AG04450 (cell line): ENCODE measurements at regions not wholly inside any gene's neighbourhood (a gene's known extent, or its start where the extent isn't known, plus 50 kb on each side); places are given as distances from the start of the nearest gene placed in this dataset.

ENCODE experiments used
- CTCF ChIA-PET: fragments of 300-600, 350-600 bp; formaldehyde crosslinking; extraction: SDS; loops from one replicate; lab custom pipeline; 2022; ENCODE audit warnings: antibody characterized with exemption, inconsistent platforms; lab: Charles Lee
- POLR2A ChIA-PET: fragments of 350-600 bp; formaldehyde crosslinking; extraction: SDS; loops from one replicate; lab custom pipeline; 2021; ENCODE audit warnings: antibody characterized with exemption, inconsistent platforms; lab: Yijun Ruan, JAX
- DNase-seq: peaks from one replicate; pipeline ENCODE4 v3.0.0-alpha.2; 2011; ENCODE audit warnings: low read depth, low spot score
- H3K27ac ChIP-seq: one replicate; pipeline ENCODE4 v1.5.1; 2012; ENCODE audit warnings: low read depth, low read length, control low read depth
- H3K27me3 ChIP-seq: one replicate; pipeline ENCODE4 v1.6.0; 2012; ENCODE audit warnings: low read length; ENCODE audit not compliant: control insufficient read depth, insufficient read depth
- H3K4me3 ChIP-seq: 2 replicates; pipeline ENCODE4 v1.5.1; 2011; ENCODE audit warnings: mild to moderate bottlenecking, low read depth, low read length, control low read depth
- H3K9me3 ChIP-seq: 2 replicates; pipeline ENCODE4 v1.5.1; 2012; ENCODE audit warnings: low read length; ENCODE audit not compliant: control insufficient read depth, insufficient read depth
- TF ChIP-seq, protein P1 (sequence below): IDR thresholded peaks from 2 replicates; pipeline ENCODE4 v1.5.1; 2011; ENCODE audit warnings: low read depth, low read length, control low read depth, inconsistent platforms

DNA sequence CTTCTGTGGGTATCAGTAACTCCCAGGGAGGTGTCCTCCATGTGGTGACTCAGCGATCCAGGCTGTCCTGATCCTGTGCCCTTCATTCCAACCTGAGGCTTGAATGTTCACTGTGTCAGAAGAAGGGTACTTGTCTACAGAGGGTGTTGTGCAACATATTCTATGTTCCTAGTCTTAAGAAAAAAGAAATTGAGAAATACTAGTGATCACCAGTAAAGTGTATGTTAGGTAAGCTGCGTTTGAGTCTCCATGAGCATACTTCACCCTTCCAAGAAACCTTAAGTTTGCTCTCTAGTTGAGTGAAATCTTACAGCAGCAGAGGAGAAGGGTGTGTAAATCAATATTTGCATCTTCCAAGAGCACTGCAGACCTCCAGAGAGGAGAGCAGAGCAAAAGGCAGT lies 122.2 kb upstream of the SLC24A5 start:
- H3K9me3 ChIP-seq = no peaks in the 10 kb centered on the region
- H3K27me3 ChIP-seq = no peaks in the 10 kb centered on the region
- H3K27ac ChIP-seq = no peak overlapping the region
- ChIA-PET POLR2A (no interaction called here), CTCF (no interaction called here)
- no peak for DNase-seq
- TF ChIP-seq, protein P1, sequence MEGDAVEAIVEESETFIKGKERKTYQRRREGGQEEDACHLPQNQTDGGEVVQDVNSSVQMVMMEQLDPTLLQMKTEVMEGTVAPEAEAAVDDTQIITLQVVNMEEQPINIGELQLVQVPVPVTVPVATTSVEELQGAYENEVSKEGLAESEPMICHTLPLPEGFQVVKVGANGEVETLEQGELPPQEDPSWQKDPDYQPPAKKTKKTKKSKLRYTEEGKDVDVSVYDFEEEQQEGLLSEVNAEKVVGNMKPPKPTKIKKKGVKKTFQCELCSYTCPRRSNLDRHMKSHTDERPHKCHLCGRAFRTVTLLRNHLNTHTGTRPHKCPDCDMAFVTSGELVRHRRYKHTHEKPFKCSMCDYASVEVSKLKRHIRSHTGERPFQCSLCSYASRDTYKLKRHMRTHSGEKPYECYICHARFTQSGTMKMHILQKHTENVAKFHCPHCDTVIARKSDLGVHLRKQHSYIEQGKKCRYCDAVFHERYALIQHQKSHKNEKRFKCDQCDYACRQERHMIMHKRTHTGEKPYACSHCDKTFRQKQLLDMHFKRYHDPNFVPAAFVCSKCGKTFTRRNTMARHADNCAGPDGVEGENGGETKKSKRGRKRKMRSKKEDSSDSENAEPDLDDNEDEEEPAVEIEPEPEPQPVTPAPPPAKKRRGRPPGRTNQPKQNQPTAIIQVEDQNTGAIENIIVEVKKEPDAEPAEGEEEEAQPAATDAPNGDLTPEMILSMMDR = no peak
- no peak overlapping the region for H3K4me3 ChIP-seq

DNA sequence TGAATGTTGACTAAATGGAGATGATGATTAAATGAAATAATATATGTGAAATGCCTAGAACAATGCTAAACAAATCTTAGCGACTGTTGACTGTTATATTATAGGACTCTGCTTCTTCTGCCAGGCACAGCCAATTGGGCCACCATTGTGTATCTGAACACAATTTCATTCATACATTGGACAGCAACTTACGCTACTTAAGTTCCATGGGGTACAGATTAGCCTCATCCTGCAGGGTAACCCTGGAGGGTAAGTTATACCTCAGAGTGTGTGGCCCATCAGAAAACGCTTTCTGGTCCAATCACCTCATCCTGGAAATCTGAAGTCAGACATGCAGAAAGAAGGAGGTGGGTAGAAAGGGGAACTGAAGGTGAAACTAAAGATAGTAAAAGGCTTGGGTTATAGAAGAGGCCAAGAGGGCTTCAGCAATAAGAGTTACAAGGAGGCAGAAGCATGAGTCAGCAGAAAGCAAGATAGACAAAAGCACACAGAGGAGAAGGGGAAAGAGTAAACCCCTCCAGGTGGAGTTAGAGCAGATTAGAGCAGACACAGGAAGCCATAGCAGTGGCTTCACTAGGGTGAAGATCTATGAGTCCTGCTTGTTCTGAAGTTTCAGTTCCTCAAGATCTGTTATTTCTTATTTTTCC lies 119.3 kb upstream of the SLC24A5 start:
- no peak for DNase-seq
- Histone ChIP-seq H3K9me3 (no peaks in the 10 kb centered on the region), H3K27ac (no peak overlapping the region), H3K4me3 (no peak overlapping the region), H3K27me3 (no peaks in the 10 kb centered on the region)
- TF ChIP-seq, protein P1 = no peak
- POLR2A ChIA-PET = no interaction called here
- CTCF ChIA-PET = no interaction called here

DNA sequence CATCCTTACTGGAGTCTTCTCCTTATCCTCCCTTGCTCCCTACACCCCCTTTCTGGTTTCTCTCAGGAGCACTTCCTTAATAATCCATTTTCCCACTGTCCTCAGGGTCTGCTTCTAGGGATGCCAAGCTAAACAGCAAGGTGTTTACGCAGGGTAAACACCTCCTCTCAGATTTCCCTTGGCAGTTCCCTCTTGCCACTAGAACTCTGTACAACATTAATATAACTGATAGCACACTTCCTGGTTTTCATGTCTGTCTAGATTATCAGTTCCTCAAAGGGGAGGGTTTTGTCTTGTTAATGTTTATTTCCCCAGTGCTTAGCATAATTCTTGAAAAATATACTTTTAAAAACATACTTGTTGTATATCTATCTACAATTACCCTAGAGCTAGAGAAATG lies 118.0 kb upstream of the SLC24A5 start:
- POLR2A ChIA-PET = no interaction called here
- Histone ChIP-seq H3K27ac (no peak overlapping the region), H3K9me3 (no peaks in the 10 kb centered on the region), H3K4me3 (no peak overlapping the region), H3K27me3 (no peaks in the 10 kb centered on the region)
- TF ChIP-seq, protein P1 = no peak
- CTCF ChIA-PET = no interaction called here
- DNase-seq = no peak

DNA sequence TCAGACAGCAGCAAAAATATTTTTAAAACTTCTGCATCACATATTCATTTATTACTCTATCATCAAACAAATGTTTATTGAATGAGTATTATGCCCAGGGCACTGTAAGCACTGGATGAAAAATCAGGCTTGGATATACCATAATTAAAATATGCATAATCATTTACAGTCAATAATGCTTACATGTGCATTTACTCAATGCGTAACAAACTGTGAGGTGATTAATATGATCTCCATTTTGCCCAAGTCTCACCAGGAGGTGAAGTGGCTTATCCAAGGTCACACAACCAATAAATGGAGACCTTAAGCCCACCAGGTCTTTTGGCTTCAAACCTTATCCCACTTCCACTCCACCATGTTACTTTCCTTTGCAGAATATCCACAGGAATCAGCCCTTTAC lies 117.3 kb upstream of the SLC24A5 start:
- ChIA-PET POLR2A (no interaction called here), CTCF (no interaction called here)
- TF ChIP-seq, protein P1 = no peak
- Histone ChIP-seq H3K27ac (no peak overlapping the region), H3K4me3 (no peak overlapping the region), H3K27me3 (no peaks in the 10 kb centered on the region), H3K9me3 (no peaks in the 10 kb centered on the region)
- DNase-seq = no peak

DNA sequence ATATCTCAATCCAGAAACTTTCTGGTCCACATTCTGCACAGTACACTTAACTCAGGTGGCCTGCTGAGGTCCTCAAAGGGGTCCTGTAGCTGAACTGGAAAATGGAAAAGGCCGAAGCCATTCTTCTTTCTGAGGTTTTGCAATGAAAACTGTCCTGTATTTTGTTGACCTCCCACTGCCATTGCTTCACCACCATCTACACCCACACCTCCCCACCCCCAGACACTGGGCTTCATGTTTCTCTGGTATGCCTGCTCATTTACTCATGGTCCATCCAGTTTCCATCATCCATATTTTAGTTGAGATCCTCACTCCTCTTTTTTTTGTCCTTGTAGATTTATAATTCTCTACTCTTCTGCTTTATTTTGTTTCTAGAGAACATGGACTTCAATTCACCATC lies 115.7 kb upstream of the SLC24A5 start:
- ChIA-PET POLR2A (no interaction called here), CTCF (no interaction called here)
- H3K4me3 ChIP-seq = no peak overlapping the region
- H3K27ac ChIP-seq = no peak overlapping the region
- H3K9me3 ChIP-seq = no peaks in the 10 kb centered on the region
- TF ChIP-seq, protein P1 = no peak
- DNase-seq = no peak
- no peaks in the 10 kb centered on the region for H3K27me3 ChIP-seq
